Brain pericyte (primary cell): ENCODE measurements at regions not wholly inside any gene's neighbourhood (a gene's known extent, or its start where the extent isn't known, plus 50 kb on each side); places are given as distances from the start of the nearest gene placed in this dataset.

Source experiments
- DNase-seq: peaks from one replicate; pipeline ENCODE4 v3.0.0-alpha.2; 2012; ENCODE audit warnings: low read depth, low spot score

DNA sequence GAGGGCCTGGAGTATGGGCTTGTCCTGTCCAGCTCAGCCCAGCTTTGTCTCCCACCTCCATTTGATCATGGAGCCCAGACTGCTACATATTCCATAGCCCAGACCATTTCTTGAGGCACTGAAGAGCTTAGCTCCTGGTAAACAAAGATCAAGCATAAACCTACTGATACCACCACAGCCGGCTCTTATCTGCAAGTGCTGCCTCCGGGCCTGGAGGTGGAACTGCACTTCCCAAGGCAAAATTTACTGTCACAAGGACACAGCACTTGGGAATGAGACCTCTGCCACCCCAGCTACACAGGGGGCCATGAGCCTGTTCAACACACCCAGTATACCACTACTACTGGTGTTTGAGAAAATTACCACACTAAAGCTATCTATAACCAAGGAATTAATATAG, 53.7 kb upstream of the PLSCR5 start:
- DNase-seq = no peak

DNA sequence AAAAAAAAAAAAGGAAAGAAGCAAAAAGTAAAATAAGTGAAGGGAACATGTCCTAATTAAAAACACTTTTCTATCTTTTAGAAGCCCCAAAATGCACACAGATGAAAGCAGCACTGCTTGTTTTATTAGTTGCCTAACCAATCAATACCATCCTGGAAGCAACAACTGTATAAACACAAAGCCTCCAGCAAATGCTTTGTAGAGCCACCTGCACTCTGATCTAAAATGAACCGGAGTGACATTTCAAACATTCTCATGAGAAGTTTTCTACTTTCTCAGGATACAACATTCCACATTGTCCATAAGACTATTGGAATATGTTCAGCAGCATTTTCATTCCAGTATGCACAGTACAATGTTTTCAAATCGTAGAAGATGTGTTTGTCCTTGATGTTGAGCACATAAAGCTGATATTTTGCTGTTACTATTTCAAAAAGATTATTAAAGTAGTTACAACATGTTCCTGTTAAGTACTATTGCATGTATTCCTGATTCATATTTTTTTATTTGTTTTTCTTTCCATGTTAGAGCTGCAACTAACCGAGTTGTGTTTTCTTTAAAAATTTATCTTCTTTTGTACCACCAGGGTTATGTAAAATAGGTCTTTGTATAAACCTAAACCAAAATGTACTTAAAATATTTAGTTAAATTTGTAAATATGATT, 50.3 kb upstream of the PLSCR5 start:
- peak; percentile 67 for DNase-seq
